Nucleus accumbens (tissue), 56 donors: ENCODE measurements at regions not wholly inside any gene's neighbourhood (a gene's known extent, or its start where the extent isn't known, plus 50 kb on each side); places are given as distances from the start of the nearest gene placed in this dataset.

Experiments used
- DNase-seq, 56 donors: peaks; one replicate each; lab custom pipeline; 2025; lab: John Stamatoyannopoulos, UW

- no peak for DNase-seq
Observed at GRCh38 chr12:85568395-85569103, 267.7 kb downstream of the RASSF9 start.

GRCh38 chr12:85569261-85569660, 266.9 kb downstream of the RASSF9 start:
- no peak for DNase-seq

- no peak for DNase-seq
Observed at GRCh38 chr12:85572956-85573355, 263.3 kb downstream of the RASSF9 start.

GRCh38 chr12:85573635-85574214, 262.5 kb downstream of the RASSF9 start:
- DNase-seq = no peak

GRCh38 chr12:85574291-85574690, 261.9 kb downstream of the RASSF9 start:
- DNase-seq = no peak

- DNase-seq = peak in 7 of 56 donors; percentile 1 to 54 (median 2)
Observed at GRCh38 chr12:85575120-85576096, 260.8 kb downstream of the RASSF9 start.

- no peak for DNase-seq
Observed at GRCh38 chr12:85580562-85581168, 255.5 kb downstream of the RASSF9 start.

- DNase-seq = no peak
Observed at GRCh38 chr12:85587158-85587557, 249.1 kb downstream of the RASSF9 start.

- no peak for DNase-seq
Observed at GRCh38 chr12:85588221-85588620, 248.0 kb downstream of the RASSF9 start.

- no peak for DNase-seq
Observed at GRCh38 chr12:85600841-85601240, 235.4 kb downstream of the RASSF9 start.

GRCh38 chr12:85603556-85603955, 232.7 kb downstream of the RASSF9 start:
- DNase-seq = no peak

- DNase-seq = no peak
Observed at GRCh38 chr12:85606455-85606854, 229.8 kb downstream of the RASSF9 start.

- no peak for DNase-seq
Observed at GRCh38 chr12:85609778-85610177, 226.4 kb downstream of the RASSF9 start.

GRCh38 chr12:85610194-85610593, 226.0 kb downstream of the RASSF9 start:
- no peak for DNase-seq

- DNase-seq = no peak
Observed at GRCh38 chr12:85616201-85616600, 220.0 kb downstream of the RASSF9 start.

GRCh38 chr12:85617307-85618091, 218.7 kb downstream of the RASSF9 start:
- no peak for DNase-seq

- no peak for DNase-seq
Observed at GRCh38 chr12:85621041-85621440, 215.2 kb downstream of the RASSF9 start.

GRCh38 chr12:85623763-85624162, 212.4 kb downstream of the RASSF9 start:
- no peak for DNase-seq

GRCh38 chr12:85625467-85625866, 210.7 kb downstream of the RASSF9 start:
- DNase-seq = no peak
